ENCODE measurements at regions not wholly inside any gene's neighbourhood (a gene's known extent, or its start where the extent isn't known, plus 50 kb on each side); places are given as distances from the start of the nearest gene placed in this dataset.

- TF ChIP-seq CTCF (conservative IDR thresholded peaks at IDR 0.05; ENCODE audit: low read depth, low read length): no peak
- TF ChIP-seq EZH2 (IDR thresholded peaks at IDR 0.05; ENCODE audit: borderline replicate concordance, low read depth, low read length, poor library complexity, severe bottlenecking): no peak
Measured at GRCh38 chr7:10596827-10597226, 376.8 kb upstream of the PHF14 start.
